ENCODE measurements at regions not wholly inside any gene's neighbourhood (a gene's known extent, or its start where the extent isn't known, plus 50 kb on each side); places are given as distances from the start of the nearest gene placed in this dataset.

DNA sequence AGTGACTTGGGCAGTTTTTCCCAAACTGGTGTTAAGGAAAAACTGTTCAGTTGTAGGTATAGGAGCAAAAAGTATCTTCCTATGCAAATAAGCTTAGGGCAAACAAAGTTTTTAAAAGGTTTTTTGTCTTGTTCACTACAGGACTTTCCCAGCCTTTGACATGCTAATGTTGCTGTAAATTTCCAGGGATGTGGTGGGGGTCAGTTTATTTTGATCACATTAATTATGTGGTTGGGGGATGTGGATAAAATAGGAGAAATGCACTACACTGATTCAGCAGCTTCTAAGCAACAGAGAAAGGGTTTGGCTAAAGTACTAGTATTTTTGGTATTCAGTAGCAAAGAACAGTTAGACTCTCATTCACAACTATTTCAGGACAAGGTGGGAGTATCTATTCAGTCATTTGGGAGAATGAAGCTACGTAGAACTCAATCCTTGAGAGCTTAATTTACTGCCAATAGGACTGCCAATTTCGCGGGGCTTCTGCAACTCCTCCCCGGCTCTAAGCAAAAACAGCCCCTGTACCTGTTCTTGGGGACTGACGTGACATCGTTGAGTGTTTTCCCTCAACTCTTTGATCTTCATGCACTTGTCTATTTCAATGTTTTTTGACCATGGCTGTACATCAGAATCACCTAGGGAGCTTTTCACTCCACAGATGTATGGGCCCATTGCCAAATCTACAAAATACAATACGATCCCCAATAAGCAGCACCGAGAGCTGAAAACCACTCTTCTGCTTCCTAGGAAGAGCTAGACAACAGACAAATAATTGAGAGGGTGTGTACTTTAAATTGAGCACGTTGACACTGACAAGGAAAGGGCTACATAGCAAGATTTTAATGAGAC is 94.8 kb upstream of the NHSL1 start:
- TF ChIP-seq CSDC2 (CRISPR knock-in tag; IDR thresholded peaks at IDR 0.05) (no peak), ISL1 (CRISPR knock-in tag; IDR thresholded peaks at IDR 0.05) (no peak), ZFP3 (CRISPR knock-in tag; IDR thresholded peaks at IDR 0.05) (no peak), ZC3H10 (CRISPR knock-in tag; IDR thresholded peaks at IDR 0.05) (no peak), TCF4 (CRISPR knock-in tag; IDR thresholded peaks at IDR 0.05; ENCODE audit: borderline replicate concordance) (no peak), ESRRG (CRISPR knock-in tag; IDR thresholded peaks at IDR 0.05) (no peak), ZNF565 (CRISPR knock-in tag; conservative IDR thresholded peaks at IDR 0.05; ENCODE audit: low read depth) (no peak), GLIS3 (CRISPR knock-in tag; IDR thresholded peaks at IDR 0.05) (no peak), RARB (CRISPR knock-in tag; IDR thresholded peaks at IDR 0.05) (no peak), CREB5 (CRISPR knock-in tag; IDR thresholded peaks at IDR 0.05; ENCODE audit: low read depth) (no peak), ARNTL (CRISPR knock-in tag; IDR thresholded peaks at IDR 0.05; ENCODE audit: borderline replicate concordance, low read depth) (no peak)
- TF ChIP-seq, protein P1, sequence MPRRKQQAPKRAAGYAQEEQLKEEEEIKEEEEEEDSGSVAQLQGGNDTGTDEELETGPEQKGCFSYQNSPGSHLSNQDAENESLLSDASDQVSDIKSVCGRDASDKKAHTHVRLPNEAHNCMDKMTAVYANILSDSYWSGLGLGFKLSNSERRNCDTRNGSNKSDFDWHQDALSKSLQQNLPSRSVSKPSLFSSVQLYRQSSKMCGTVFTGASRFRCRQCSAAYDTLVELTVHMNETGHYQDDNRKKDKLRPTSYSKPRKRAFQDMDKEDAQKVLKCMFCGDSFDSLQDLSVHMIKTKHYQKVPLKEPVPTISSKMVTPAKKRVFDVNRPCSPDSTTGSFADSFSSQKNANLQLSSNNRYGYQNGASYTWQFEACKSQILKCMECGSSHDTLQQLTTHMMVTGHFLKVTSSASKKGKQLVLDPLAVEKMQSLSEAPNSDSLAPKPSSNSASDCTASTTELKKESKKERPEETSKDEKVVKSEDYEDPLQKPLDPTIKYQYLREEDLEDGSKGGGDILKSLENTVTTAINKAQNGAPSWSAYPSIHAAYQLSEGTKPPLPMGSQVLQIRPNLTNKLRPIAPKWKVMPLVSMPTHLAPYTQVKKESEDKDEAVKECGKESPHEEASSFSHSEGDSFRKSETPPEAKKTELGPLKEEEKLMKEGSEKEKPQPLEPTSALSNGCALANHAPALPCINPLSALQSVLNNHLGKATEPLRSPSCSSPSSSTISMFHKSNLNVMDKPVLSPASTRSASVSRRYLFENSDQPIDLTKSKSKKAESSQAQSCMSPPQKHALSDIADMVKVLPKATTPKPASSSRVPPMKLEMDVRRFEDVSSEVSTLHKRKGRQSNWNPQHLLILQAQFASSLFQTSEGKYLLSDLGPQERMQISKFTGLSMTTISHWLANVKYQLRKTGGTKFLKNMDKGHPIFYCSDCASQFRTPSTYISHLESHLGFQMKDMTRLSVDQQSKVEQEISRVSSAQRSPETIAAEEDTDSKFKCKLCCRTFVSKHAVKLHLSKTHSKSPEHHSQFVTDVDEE (CRISPR knock-in tag; IDR thresholded peaks at IDR 0.05), result no peak
- TF ChIP-seq, protein P2, sequence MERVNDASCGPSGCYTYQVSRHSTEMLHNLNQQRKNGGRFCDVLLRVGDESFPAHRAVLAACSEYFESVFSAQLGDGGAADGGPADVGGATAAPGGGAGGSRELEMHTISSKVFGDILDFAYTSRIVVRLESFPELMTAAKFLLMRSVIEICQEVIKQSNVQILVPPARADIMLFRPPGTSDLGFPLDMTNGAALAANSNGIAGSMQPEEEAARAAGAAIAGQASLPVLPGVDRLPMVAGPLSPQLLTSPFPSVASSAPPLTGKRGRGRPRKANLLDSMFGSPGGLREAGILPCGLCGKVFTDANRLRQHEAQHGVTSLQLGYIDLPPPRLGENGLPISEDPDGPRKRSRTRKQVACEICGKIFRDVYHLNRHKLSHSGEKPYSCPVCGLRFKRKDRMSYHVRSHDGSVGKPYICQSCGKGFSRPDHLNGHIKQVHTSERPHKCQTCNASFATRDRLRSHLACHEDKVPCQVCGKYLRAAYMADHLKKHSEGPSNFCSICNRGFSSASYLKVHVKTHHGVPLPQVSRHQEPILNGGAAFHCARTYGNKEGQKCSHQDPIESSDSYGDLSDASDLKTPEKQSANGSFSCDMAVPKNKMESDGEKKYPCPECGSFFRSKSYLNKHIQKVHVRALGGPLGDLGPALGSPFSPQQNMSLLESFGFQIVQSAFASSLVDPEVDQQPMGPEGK (CRISPR knock-in tag; IDR thresholded peaks at IDR 0.05; ENCODE audit: borderline replicate concordance), result no peak
- no peak for ATAC-seq

- ATAC-seq, result no peak
- TF ChIP-seq, protein P1 (CRISPR knock-in tag; IDR thresholded peaks at IDR 0.05), result no peak
- TF ChIP-seq ARNTL (CRISPR knock-in tag; IDR thresholded peaks at IDR 0.05; ENCODE audit: borderline replicate concordance, low read depth) (no peak), TCF4 (CRISPR knock-in tag; IDR thresholded peaks at IDR 0.05; ENCODE audit: borderline replicate concordance) (no peak), CSDC2 (CRISPR knock-in tag; IDR thresholded peaks at IDR 0.05) (no peak), RARB (CRISPR knock-in tag; IDR thresholded peaks at IDR 0.05) (no peak), ZNF70 (CRISPR knock-in tag; IDR thresholded peaks at IDR 0.05) (no peak), BACH2 (CRISPR knock-in tag; IDR thresholded peaks at IDR 0.05; ENCODE audit: borderline replicate concordance) (no peak), GLIS3 (CRISPR knock-in tag; IDR thresholded peaks at IDR 0.05) (no peak), ZC3H10 (CRISPR knock-in tag; IDR thresholded peaks at IDR 0.05) (no peak), OSR1 (CRISPR knock-in tag; IDR thresholded peaks at IDR 0.05) (no peak), CREB5 (CRISPR knock-in tag; IDR thresholded peaks at IDR 0.05; ENCODE audit: low read depth) (no peak), TOX (CRISPR knock-in tag; IDR thresholded peaks at IDR 0.05; ENCODE audit: borderline replicate concordance) (no peak)
- TF ChIP-seq, protein P3, sequence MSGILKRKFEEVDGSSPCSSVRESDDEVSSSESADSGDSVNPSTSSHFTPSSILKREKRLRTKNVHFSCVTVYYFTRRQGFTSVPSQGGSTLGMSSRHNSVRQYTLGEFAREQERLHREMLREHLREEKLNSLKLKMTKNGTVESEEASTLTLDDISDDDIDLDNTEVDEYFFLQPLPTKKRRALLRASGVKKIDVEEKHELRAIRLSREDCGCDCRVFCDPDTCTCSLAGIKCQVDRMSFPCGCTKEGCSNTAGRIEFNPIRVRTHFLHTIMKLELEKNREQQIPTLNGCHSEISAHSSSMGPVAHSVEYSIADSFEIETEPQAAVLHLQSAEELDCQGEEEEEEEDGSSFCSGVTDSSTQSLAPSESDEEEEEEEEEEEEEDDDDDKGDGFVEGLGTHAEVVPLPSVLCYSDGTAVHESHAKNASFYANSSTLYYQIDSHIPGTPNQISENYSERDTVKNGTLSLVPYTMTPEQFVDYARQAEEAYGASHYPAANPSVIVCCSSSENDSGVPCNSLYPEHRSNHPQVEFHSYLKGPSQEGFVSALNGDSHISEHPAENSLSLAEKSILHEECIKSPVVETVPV (CRISPR knock-in tag; IDR thresholded peaks at IDR 0.05), result no peak
Measured at GRCh38 chr6:138594758-138595140, 95.5 kb upstream of the NHSL1 start.
